ENCODE measurements at regions not wholly inside any gene's neighbourhood (a gene's known extent, or its start where the extent isn't known, plus 50 kb on each side); places are given as distances from the start of the nearest gene placed in this dataset.

- TF ChIP-seq CTCF (IDR thresholded peaks at IDR 0.05) (no peak), POLR2A (IDR thresholded peaks at IDR 0.05) (no peak)
Observed at GRCh38 chr20:51860111-51860882, 58.0 kb upstream of the SALL4 start.
